ENCODE measurements at regions not wholly inside any gene's neighbourhood (a gene's known extent, or its start where the extent isn't known, plus 50 kb on each side); places are given as distances from the start of the nearest gene placed in this dataset.
"Not testable (repeated sequence)": the region's sequence is repeated elsewhere in the genome, so short reads cannot be mapped to it uniquely, and the experiment has no call there.

- no peaks in the 10 kb centered on the region for H3K27me3 ChIP-seq (ENCODE audit: low read depth)
- ATAC-seq (no peak), DNase-seq (no peak)
- no peaks in the 10 kb centered on the region for H3K36me3 ChIP-seq
- no peak overlapping the region for H3K4me3 ChIP-seq
- no peaks in the 10 kb centered on the region for H3K4me1 ChIP-seq
- intact Hi-C loops (cut with DNase I): no loop called here
- no peaks in the 10 kb centered on the region for H3K9me3 ChIP-seq
- no peak overlapping the region for H3K27ac ChIP-seq
- TF ChIP-seq CTCF (IDR thresholded peaks at IDR 0.05): no peak
These were observed 83.4 kb downstream of the TNFRSF13B start for GRCh38 chr17:16888413-16889087.

GRCh38 chr17:16887523-16888095 is 84.3 kb downstream of the TNFRSF13B start:
- DNase-seq (no peak), ATAC-seq (no peak)
- Histone ChIP-seq H3K4me1 (no peaks in the 10 kb centered on the region), H3K27ac (no peak overlapping the region), H3K9me3 (no peaks in the 10 kb centered on the region), H3K27me3 (ENCODE audit: low read depth) (no peaks in the 10 kb centered on the region), H3K4me3 (no peak overlapping the region), H3K36me3 (no peaks in the 10 kb centered on the region)
- TF ChIP-seq CTCF (IDR thresholded peaks at IDR 0.05): no peak
- intact Hi-C loops (cut with DNase I): no loop called here

- Histone ChIP-seq H3K36me3 (no peaks in the 10 kb centered on the region), H3K27me3 (ENCODE audit: low read depth) (no peaks in the 10 kb centered on the region), H3K4me3 (no peak overlapping the region), H3K27ac (no peak overlapping the region), H3K9me3 (no peaks in the 10 kb centered on the region), H3K4me1 (no peaks in the 10 kb centered on the region)
- ATAC-seq (no peak), DNase-seq (no peak)
- intact Hi-C loops (cut with DNase I): no loop called here
- TF ChIP-seq CTCF (IDR thresholded peaks at IDR 0.05): no peak
These were observed 85.1 kb downstream of the TNFRSF13B start for GRCh38 chr17:16886655-16887322.

GRCh38 chr17:16885204-16885603 is 86.7 kb downstream of the TNFRSF13B start:
- H3K4me1 ChIP-seq; ATAC-seq; H3K27ac ChIP-seq; intact Hi-C loops (cut with DNase I); H3K27me3 ChIP-seq (ENCODE audit: low read depth); H3K9me3 ChIP-seq; DNase-seq; H3K4me3 ChIP-seq; H3K36me3 ChIP-seq: not testable (repeated sequence)

- intact Hi-C loops (cut with DNase I); DNase-seq: not testable (repeated sequence)
These were observed 89.0 kb downstream of the TNFRSF13B start for GRCh38 chr17:16882926-16883265.

GRCh38 chr17:16882243-16882925 is 89.5 kb downstream of the TNFRSF13B start:
- Histone ChIP-seq H3K9me3 (no peaks in the 10 kb centered on the region), H3K27ac (no peak overlapping the region), H3K4me3 (no peak overlapping the region), H3K27me3 (ENCODE audit: low read depth) (peaks cover 8% of the 10 kb centered on the region), H3K36me3 (no peaks in the 10 kb centered on the region), H3K4me1 (no peaks in the 10 kb centered on the region)
- no peak for DNase-seq
- no peak for ATAC-seq
- intact Hi-C loops (cut with DNase I): no loop called here
- TF ChIP-seq CTCF (IDR thresholded peaks at IDR 0.05): no peak

More at GRCh38 chr17:16882926-16883265, 89.0 kb downstream of the TNFRSF13B start:
- not testable (repeated sequence) for ATAC-seq; H3K36me3 ChIP-seq; H3K9me3 ChIP-seq; H3K4me3 ChIP-seq; H3K27me3 ChIP-seq (ENCODE audit: low read depth); H3K4me1 ChIP-seq; H3K27ac ChIP-seq

All from lower lobe of right lung (tissue), 2 donors.